Pancreas (tissue), 10 donors: ENCODE measurements at regions not wholly inside any gene's neighbourhood (a gene's known extent, or its start where the extent isn't known, plus 50 kb on each side); places are given as distances from the start of the nearest gene placed in this dataset.

Source experiments
- ATAC-seq, 4 donors: fragments of 200-7000 bp; cut with Tn5 transposase; one replicate each; pipeline versions ENCODE4 v1.8.0 to v1.9.1; 2020; ENCODE audit warnings: mild to moderate bottlenecking in 4 of 4, moderate library complexity in 4 of 4
- DNase-seq, 6 donors: peaks; one replicate each; pipeline ENCODE4 v3.0.0-alpha.2; 2020
- FAIRE-seq: peaks from 2 replicates; lab custom pipeline; 2012; peaks lifted over from hg19 to GRCh38; lab: Jason Lieb, UNC
- H3K27ac ChIP-seq, 4 donors: fragments of 200-600 bp; sonication (generic); 1 replicate in 3 of 4; 2 replicates in 1 of 4; pipeline versions ENCODE4 v1.5.0 to v1.8.0; 2020
- H3K27me3 ChIP-seq, 4 donors: fragments of 200-600 bp; one replicate each; pipeline ENCODE4 v1.8.0; 2021
- H3K36me3 ChIP-seq, 3 donors: fragments of 200-600 bp; sonication (generic) in 1 of 3; one replicate each; pipeline versions ENCODE4 v1.5.0 to v1.8.0; 2020 to 2021
- H3K4me1 ChIP-seq, 3 donors: fragments of 200-600 bp; one replicate each; pipeline ENCODE4 v1.8.0; 2021
- H3K4me3 ChIP-seq, 4 donors: fragments of 200-600 bp; sonication (generic) in 2 of 4; one replicate each; pipeline versions ENCODE4 v1.5.0 to v1.8.0; 2020 to 2021
- H3K9me3 ChIP-seq, 4 donors: fragments of 200-600 bp; one replicate each; pipeline ENCODE4 v1.8.0; 2021
- CTCF ChIP-seq, 4 donors: fragments of 200-600 bp; sonication (generic) in 3 of 4; IDR thresholded peaks; one replicate each; pipeline versions ENCODE4 v1.5.0 to v1.8.0; 2021; ENCODE audit warnings: antibody characterized with exemption in 4 of 4
- WGBS, 2 donors: extraction: QIAGEN DNeasy Blood & Tissue Kit; methylation state at CpG; one replicate each; pipeline ENCODE4 v1.1.7; 2013; 5-methylcytosine and 5-hydroxymethylcytosine counted together
- intact Hi-C, 3 donors: fragments of 100-400 bp; cut with DNase I; formaldehyde crosslinking; loops; one replicate each; pipeline versions ENCODE4 v1.11.1 to v1.14.2; 2022
- donor health status: healthy with polysubstance abuse.
- donor health status: DM: no; HTN: no; CAD: no; lungs with moderate emphysema.
- donor health status: DM: no; HTN: no; CAD: no.
- donor health status: control.
- donor health status: control.
- donor health status: Bipolar disorder and iron deficiency.
- donor health status: DM: yes; HTN: yes; CAD: no.
- donor health status: DM: no; HTN: no; CAD: no.
- donor health status: DM: no; HTN: no; CAD: no.
- donor health status: DM: yes; HTN: yes; CAD: no.

- no peak for ATAC-seq
- WGBS, 2 donors: 89 to 91% methylated on average over 4 of the region's 4 CpGs
Measured at GRCh38 chr4:92198711-92199110, 105.1 kb upstream of the GRID2 start.

GRCh38 chr4:92199135-92199534 is 104.6 kb upstream of the GRID2 start:
- ATAC-seq (no peak), DNase-seq (no peak), FAIRE-seq (no peak)
- Histone ChIP-seq H3K27me3 (no peaks in the 10 kb centered on the region), H3K4me1 (no peaks in the 10 kb centered on the region), H3K36me3 (no peaks in the 10 kb centered on the region), H3K4me3 (no peak overlapping the region), H3K27ac (no peak overlapping the region), H3K9me3 (no peaks in the 10 kb centered on the region)
- 93 to 98% methylated on average over 2 of the region's 2 CpGs for WGBS, 2 donors
- intact Hi-C loops: no loop called here
- no peak for TF ChIP-seq CTCF (IDR thresholded peaks at IDR 0.05)

More at GRCh38 chr4:92198711-92199110, 105.1 kb upstream of the GRID2 start:
- Histone ChIP-seq H3K36me3 (no peaks in the 10 kb centered on the region), H3K27me3 (no peaks in the 10 kb centered on the region), H3K27ac (no peak overlapping the region), H3K4me3 (no peak overlapping the region), H3K9me3 (no peaks in the 10 kb centered on the region), H3K4me1 (no peaks in the 10 kb centered on the region)
- DNase-seq (no peak), FAIRE-seq (no peak)
- intact Hi-C loops: no loop called here
- no peak for TF ChIP-seq CTCF (IDR thresholded peaks at IDR 0.05)

GRCh38 chr4:92210906-92211305 is 92.9 kb upstream of the GRID2 start:
- H3K36me3 ChIP-seq: no peaks in the 10 kb centered on the region
- no peak overlapping the region for H3K27ac ChIP-seq
- H3K27me3 ChIP-seq: peaks cover 0 to 3% (median 0%) of the 10 kb centered on the region in 4 donors
- H3K9me3 ChIP-seq: no peaks in the 10 kb centered on the region
- intact Hi-C loops: no loop called here
- DNase-seq (no peak), ATAC-seq (no peak), FAIRE-seq (no peak)
- no peak for TF ChIP-seq CTCF (IDR thresholded peaks at IDR 0.05)
- WGBS, 2 donors: 90 to 94% methylated on average over 7 of the region's 7 CpGs
- H3K4me3 ChIP-seq: no peak overlapping the region
- no peaks in the 10 kb centered on the region for H3K4me1 ChIP-seq

GRCh38 chr4:92215476-92215875 is 88.3 kb upstream of the GRID2 start:
- Histone ChIP-seq H3K36me3 (no peaks in the 10 kb centered on the region), H3K27me3 (no peaks in the 10 kb centered on the region), H3K4me3 (no peak overlapping the region), H3K9me3 (no peaks in the 10 kb centered on the region), H3K4me1 (no peaks in the 10 kb centered on the region), H3K27ac (no peak overlapping the region)
- intact Hi-C loops: no loop called here
- TF ChIP-seq CTCF (IDR thresholded peaks at IDR 0.05): no peak
- FAIRE-seq (no peak), DNase-seq (no peak), ATAC-seq (no peak)
- 91 to 92% methylated on average over 4 of the region's 4 CpGs for WGBS, 2 donors

- Histone ChIP-seq H3K4me1 (peaks cover 0 to 19% (median 6%) of the 10 kb centered on the region in 3 donors), H3K9me3 (no peaks in the 10 kb centered on the region), H3K27me3 (no peaks in the 10 kb centered on the region), H3K4me3 (no peak overlapping the region), H3K27ac (no peak overlapping the region), H3K36me3 (no peaks in the 10 kb centered on the region)
- FAIRE-seq (no peak), ATAC-seq (no peak), DNase-seq (no peak)
- intact Hi-C loops: no loop called here
- no peak for TF ChIP-seq CTCF (IDR thresholded peaks at IDR 0.05)
- 56 to 79% methylated on average over 1 of the region's 1 CpG for WGBS, 2 donors
Measured at GRCh38 chr4:92231511-92231910, 72.3 kb upstream of the GRID2 start.
